ENCODE measurements at regions not wholly inside any gene's neighbourhood (a gene's known extent, or its start where the extent isn't known, plus 50 kb on each side); places are given as distances from the start of the nearest gene placed in this dataset.

DNA sequence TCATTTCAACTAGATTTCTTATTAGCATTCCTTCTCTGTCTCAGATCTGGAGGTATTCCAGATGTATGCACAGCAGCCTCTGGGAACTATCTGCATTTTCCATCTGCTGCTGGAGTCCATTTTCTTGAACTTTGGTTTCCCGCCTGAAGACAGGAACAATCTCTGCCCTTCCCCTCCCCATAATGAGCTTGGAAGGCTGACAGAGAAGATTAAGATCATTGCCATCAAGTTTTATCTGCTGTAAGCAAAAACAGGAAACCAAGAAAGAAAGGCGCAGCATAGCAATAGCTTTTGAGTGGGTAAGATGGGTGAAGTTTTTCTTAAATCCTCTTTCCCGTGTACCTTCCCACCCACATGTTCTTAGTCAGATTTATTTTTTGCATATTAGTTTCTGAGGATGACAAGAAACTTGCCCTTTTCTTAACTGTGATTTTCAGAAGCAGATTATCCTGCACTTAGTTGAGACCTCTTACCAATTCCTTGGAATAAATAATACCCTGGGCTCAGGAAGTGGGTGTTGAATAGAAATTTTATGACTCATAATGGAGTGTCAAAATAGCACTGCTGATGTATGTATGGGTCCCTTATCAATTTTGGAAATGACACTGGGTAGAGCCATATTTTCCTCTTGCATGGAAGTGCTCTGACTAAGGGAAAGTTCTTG is 78.3 kb downstream of the CT47B1 start:
- TF ChIP-seq CTCF (IDR thresholded peaks at IDR 0.05) (no peak), POLR2A (IDR thresholded peaks at IDR 0.05) (no peak), EP300 (IDR thresholded peaks at IDR 0.05) (no peak)
